HG02870 (cell line): ENCODE measurements at regions not wholly inside any gene's neighbourhood (a gene's known extent, or its start where the extent isn't known, plus 50 kb on each side); places are given as distances from the start of the nearest gene placed in this dataset.
A peak's percentile ranks its signal among the peaks of the same experiment; 100 is the strongest.
"Not testable (repeated sequence)": the region's sequence is repeated elsewhere in the genome, so short reads cannot be mapped to it uniquely, and the experiment has no call there.

ENCODE experiments used
- ATAC-seq: cut with Tn5 transposase; IDR thresholded peaks from one replicate; pipeline ENCODE4 v1.9.1; 2021; ENCODE audit warnings: mild to moderate bottlenecking, moderate library complexity; ENCODE audit not compliant: unreplicated experiment

GRCh38 chr6:98014442-98015201 lies 731.6 kb upstream of the MMS22L start:
- ATAC-seq, result no peak

GRCh38 chr6:98016565-98016964 lies 733.5 kb upstream of the MMS22L start:
- ATAC-seq, result no peak

GRCh38 chr6:98020222-98020621 lies 737.2 kb upstream of the MMS22L start:
- ATAC-seq, result no peak

- no peak for ATAC-seq
Observed at GRCh38 chr6:98024359-98024758, 741.3 kb upstream of the MMS22L start.

- no peak for ATAC-seq
Observed at GRCh38 chr6:98027898-98028297, 744.9 kb upstream of the MMS22L start.

- ATAC-seq, result no peak
Observed at GRCh38 chr6:98033617-98034016, 750.6 kb upstream of the MMS22L start.

- no peak for ATAC-seq
Observed at GRCh38 chr6:98036344-98036923, 753.4 kb upstream of the MMS22L start.

GRCh38 chr6:98037571-98037970 lies 754.6 kb upstream of the MMS22L start:
- no peak for ATAC-seq

GRCh38 chr6:98039443-98039842 lies 756.4 kb upstream of the MMS22L start:
- no peak for ATAC-seq

GRCh38 chr6:98039904-98040607 lies 757.0 kb upstream of the MMS22L start:
- no peak for ATAC-seq

- ATAC-seq, result no peak
Observed at GRCh38 chr6:98041056-98041455, 758.0 kb upstream of the MMS22L start.

- ATAC-seq, result no peak
Observed at GRCh38 chr6:98041921-98042320, 758.9 kb upstream of the MMS22L start.

GRCh38 chr6:98044151-98044561 lies 761.1 kb upstream of the MMS22L start:
- ATAC-seq, result no peak

- no peak for ATAC-seq
Observed at GRCh38 chr6:98044791-98045470, 761.9 kb upstream of the MMS22L start.

- no peak for ATAC-seq
Observed at GRCh38 chr6:98047164-98047563, 764.1 kb upstream of the MMS22L start.

- ATAC-seq, result no peak
Observed at GRCh38 chr6:98047871-98048270, 764.9 kb upstream of the MMS22L start.

GRCh38 chr6:98054453-98054852 lies 771.4 kb upstream of the MMS22L start:
- ATAC-seq, result peak; percentile 86

- no peak for ATAC-seq
Observed at GRCh38 chr6:98056955-98057354, 773.9 kb upstream of the MMS22L start.

- ATAC-seq, result no peak
Observed at GRCh38 chr6:98067375-98067774, 767.0 kb upstream of the POU3F2 start.

GRCh38 chr6:98088537-98088936 lies 745.8 kb upstream of the POU3F2 start:
- not testable (repeated sequence) for ATAC-seq

GRCh38 chr6:98092331-98092730 lies 742.0 kb upstream of the POU3F2 start:
- ATAC-seq, result no peak
